ENCODE measurements at regions not wholly inside any gene's neighbourhood (a gene's known extent, or its start where the extent isn't known, plus 50 kb on each side); places are given as distances from the start of the nearest gene placed in this dataset.

- Histone ChIP-seq H2AFZ (ENCODE audit: low read length) (no peak overlapping the region), H3K79me2 (ENCODE audit: insufficient read depth, low read length) (no peaks in the 10 kb centered on the region), H3K9me3 (ENCODE audit: low read length) (no peaks in the 10 kb centered on the region), H3K4me1 (ENCODE audit: insufficient read depth, low read length) (peaks cover 29% of the 10 kb centered on the region), H3K27ac (ENCODE audit: extremely low read length, insufficient read depth, low read length) (no peak overlapping the region), H3K9ac (ENCODE audit: insufficient read depth, low read depth, low read length) (no peak overlapping the region), H4K20me1 (ENCODE audit: insufficient read depth, low read length) (no peaks in the 10 kb centered on the region), H3K4me2 (ENCODE audit: low read depth, low read length) (no peak overlapping the region), H3K27me3 (ENCODE audit: control insufficient read depth in 1 of 2, insufficient read depth in 2 of 2, low read length in 2 of 2) (no peaks in the 10 kb centered on the region), H3K36me3 (replicated peaks in 1 of 2; ENCODE audit: control insufficient read depth in 1 of 2, insufficient read depth in 2 of 2, low read length in 2 of 2) (no peaks in the 10 kb centered on the region), H3K4me3 (replicated peaks in 1 of 3; ENCODE audit: insufficient read depth in 1 of 3, low read depth in 2 of 3, low read length in 3 of 3) (no peak overlapping the region)
- ChIA-PET POLR2A (no interaction called here), CTCF (ENCODE audit: low intra/inter-chr PET ratio, low total read pairs) (no interaction called here)
- no TSS peak for BruUV-seq (replicated peaks)
- DNase-seq (ENCODE audit: low spot score) (no peak), ATAC-seq (no peak), FAIRE-seq (no peak)
- intact Hi-C loops (cut with micrococcal nuclease; ENCODE audit: unreplicated experiment), result no loop called here
- 100% methylated on average over 1 of the region's 1 CpG for WGBS (ENCODE audit: low lambda C conversion rate)
- in situ Hi-C loops (cut with HindIII; ENCODE audit: extremely low pct_ligation_motif_present, low pct_unique_long_range_greater_than_20kb), result loop anchor here (25.0 kb wide), 3 partner anchors 585 to 1460 kb away; no protein-coding TSS in a partner anchor
- no peak for TF ChIP-seq KDM1A (CRISPR knock-in tag; IDR thresholded peaks at IDR 0.05)
- TF ChIP-seq RORA (CRISPR knock-in tag; IDR thresholded peaks at IDR 0.05), result no peak
- TF ChIP-seq MTA1 (CRISPR knock-in tag; IDR thresholded peaks at IDR 0.05; ENCODE audit: borderline replicate concordance), result no peak
- no peak for TF ChIP-seq ATF6 (CRISPR knock-in tag; conservative IDR thresholded peaks at IDR 0.05)
- TF ChIP-seq ZSCAN5A (CRISPR knock-in tag; IDR thresholded peaks at IDR 0.05; ENCODE audit: borderline replicate concordance), result no peak
- no peak for TF ChIP-seq HOXA9 (CRISPR knock-in tag; IDR thresholded peaks at IDR 0.05; ENCODE audit: borderline replicate concordance)
- no peak for TF ChIP-seq RXRB (CRISPR knock-in tag; IDR thresholded peaks at IDR 0.05; ENCODE audit: borderline replicate concordance)
- TF ChIP-seq ATF7-NPFF (CRISPR knock-in tag; IDR thresholded peaks at IDR 0.05; ENCODE audit: low read depth), result no peak
- TF ChIP-seq ZNF468 (CRISPR knock-in tag; IDR thresholded peaks at IDR 0.05), result no peak
- no peak for TF ChIP-seq ZNF503 (CRISPR knock-in tag; IDR thresholded peaks at IDR 0.05)
- TF ChIP-seq ZNF574 (CRISPR knock-in tag; IDR thresholded peaks at IDR 0.05), result no peak
- no peak for TF ChIP-seq HNF4G (IDR thresholded peaks at IDR 0.05; ENCODE audit: borderline replicate concordance, low read depth, low read length)
- TF ChIP-seq HNF4G (CRISPR knock-in tag; IDR thresholded peaks at IDR 0.05; ENCODE audit: borderline replicate concordance, low read depth), result no peak
- TF ChIP-seq CERS6 (CRISPR knock-in tag; IDR thresholded peaks at IDR 0.05), result no peak
Measured at GRCh38 chr13:99652141-99652540, 150.9 kb downstream of the TM9SF2 start.
